Body of pancreas (tissue), 4 donors: ENCODE measurements at regions not wholly inside any gene's neighbourhood (a gene's known extent, or its start where the extent isn't known, plus 50 kb on each side); places are given as distances from the start of the nearest gene placed in this dataset.
"Not testable (repeated sequence)": the region's sequence is repeated elsewhere in the genome, so short reads cannot be mapped to it uniquely, and the experiment has no call there.

Experiments used
- ATAC-seq: fragments of 150-250 bp; one replicate; pipeline ENCODE4 v1.9.1; 2016
- DNase-seq, 4 donors: peaks; one replicate each; pipeline ENCODE4 v3.0.0-alpha.2; 2019
- H3K27ac ChIP-seq, 4 donors: fragments of 200-600 bp; sonication (generic); 1 replicate in 3 of 4; 2 replicates in 1 of 4; pipeline versions ENCODE4 v1.5.1 to v1.6.1; 2016 to 2019; ENCODE audit warnings: mild to moderate bottlenecking in 1 of 4, mixed read lengths in 1 of 4, moderate library complexity in 1 of 4
- H3K27me3 ChIP-seq, 2 donors: fragments of 200-600 bp; sonication (generic); one replicate each; pipeline ENCODE4 v1.6.0; 2016; ENCODE audit warnings: mild to moderate bottlenecking in 1 of 2
- H3K36me3 ChIP-seq, 2 donors: fragments of 200-600 bp; sonication (generic); replicated peaks in 1 of 2; 2 replicates each; pipeline ENCODE4 v1.5.1; 2016; ENCODE audit warnings: low read depth in 2 of 2; ENCODE audit not compliant: insufficient read depth in 1 of 2
- H3K4me1 ChIP-seq: fragments of 200-600 bp; sonication (generic); one replicate; pipeline ENCODE4 v1.6.0; 2016
- H3K4me3 ChIP-seq, 2 donors: fragments of 200-600 bp; sonication (generic); 1 replicate in 1 of 2; 2 replicates in 1 of 2; pipeline ENCODE4 v1.5.1; 2016 to 2019
- H3K9me3 ChIP-seq, 3 donors: fragments of 200-600 bp; sonication (generic); 1 replicate in 2 of 3; 2 replicates in 1 of 3; pipeline ENCODE4 v1.5.1; 2016
- POLR2A ChIP-seq, 3 donors: fragments of 450-650 bp; IDR thresholded peaks; one replicate each; pipeline ENCODE4 v1.6.1; 2016; ENCODE audit warnings: antibody characterized with exemption in 3 of 3, mild to moderate bottlenecking in 2 of 3
- whole genome bisulfite sequencing, 2 donors: methylation state at CpG; one replicate each; pipeline ENCODE4 v1.1.5; 2017; 5-methylcytosine and 5-hydroxymethylcytosine counted together
- intact Hi-C: fragments of 100-400 bp; cut with DNase I; formaldehyde crosslinking; loops from one replicate; pipeline ENCODE4 v1.15.1; 2023
- TF ChIP-seq, protein P1 (sequence below), 7 experiments: fragments of 450-650 bp in 4 of 7; fragments of 200-600 bp in 3 of 7; sonication (generic) in 3 of 7; IDR thresholded peaks; one replicate each; pipeline ENCODE4 v1.5.1; 2016 to 2019; ENCODE audit warnings: antibody characterized with exemption in 7 of 7

GRCh38 chr4:126182336-126182735 is 867.6 kb downstream of the FAT4 start:
- TF ChIP-seq, protein P1, sequence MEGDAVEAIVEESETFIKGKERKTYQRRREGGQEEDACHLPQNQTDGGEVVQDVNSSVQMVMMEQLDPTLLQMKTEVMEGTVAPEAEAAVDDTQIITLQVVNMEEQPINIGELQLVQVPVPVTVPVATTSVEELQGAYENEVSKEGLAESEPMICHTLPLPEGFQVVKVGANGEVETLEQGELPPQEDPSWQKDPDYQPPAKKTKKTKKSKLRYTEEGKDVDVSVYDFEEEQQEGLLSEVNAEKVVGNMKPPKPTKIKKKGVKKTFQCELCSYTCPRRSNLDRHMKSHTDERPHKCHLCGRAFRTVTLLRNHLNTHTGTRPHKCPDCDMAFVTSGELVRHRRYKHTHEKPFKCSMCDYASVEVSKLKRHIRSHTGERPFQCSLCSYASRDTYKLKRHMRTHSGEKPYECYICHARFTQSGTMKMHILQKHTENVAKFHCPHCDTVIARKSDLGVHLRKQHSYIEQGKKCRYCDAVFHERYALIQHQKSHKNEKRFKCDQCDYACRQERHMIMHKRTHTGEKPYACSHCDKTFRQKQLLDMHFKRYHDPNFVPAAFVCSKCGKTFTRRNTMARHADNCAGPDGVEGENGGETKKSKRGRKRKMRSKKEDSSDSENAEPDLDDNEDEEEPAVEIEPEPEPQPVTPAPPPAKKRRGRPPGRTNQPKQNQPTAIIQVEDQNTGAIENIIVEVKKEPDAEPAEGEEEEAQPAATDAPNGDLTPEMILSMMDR (IDR thresholded peaks at IDR 0.05) = no peak
- no peak for TF ChIP-seq POLR2A (IDR thresholded peaks at IDR 0.05)
- H3K4me3 ChIP-seq = no peak overlapping the region
- no peaks in the 10 kb centered on the region for H3K27me3 ChIP-seq
- intact Hi-C loops = no loop called here
- H3K9me3 ChIP-seq = no peaks in the 10 kb centered on the region
- DNase-seq (no peak), ATAC-seq (no peak)
- 61 to 73% methylated on average over 1 of the region's 1 CpG for WGBS, 2 donors
- H3K4me1 ChIP-seq = no peaks in the 10 kb centered on the region
- H3K27ac ChIP-seq = no peak overlapping the region
- H3K36me3 ChIP-seq = no peaks in the 10 kb centered on the region

DNA sequence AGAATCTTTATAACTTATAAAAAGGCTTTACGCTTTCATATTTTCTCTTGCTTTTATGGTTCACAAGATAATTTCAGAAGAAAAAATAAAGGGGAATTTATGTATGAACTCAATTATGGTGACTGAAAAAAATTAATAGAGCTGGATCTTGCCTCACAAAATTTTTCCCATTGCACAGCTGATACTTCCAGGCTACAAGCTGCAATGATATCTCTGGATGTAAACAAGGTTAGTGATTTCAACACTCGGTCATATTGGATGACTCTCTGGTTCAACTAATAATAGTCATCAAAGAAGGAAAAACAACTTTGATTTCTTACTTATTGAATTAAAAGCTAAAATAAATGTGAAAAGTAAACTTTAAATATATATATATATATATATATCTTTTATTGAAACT is 868.0 kb downstream of the FAT4 start:
- intact Hi-C loops = no loop called here
- no peak overlapping the region for H3K27ac ChIP-seq
- WGBS, 2 donors = 51 to 59% methylated on average over 2 of the region's 2 CpGs

DNA sequence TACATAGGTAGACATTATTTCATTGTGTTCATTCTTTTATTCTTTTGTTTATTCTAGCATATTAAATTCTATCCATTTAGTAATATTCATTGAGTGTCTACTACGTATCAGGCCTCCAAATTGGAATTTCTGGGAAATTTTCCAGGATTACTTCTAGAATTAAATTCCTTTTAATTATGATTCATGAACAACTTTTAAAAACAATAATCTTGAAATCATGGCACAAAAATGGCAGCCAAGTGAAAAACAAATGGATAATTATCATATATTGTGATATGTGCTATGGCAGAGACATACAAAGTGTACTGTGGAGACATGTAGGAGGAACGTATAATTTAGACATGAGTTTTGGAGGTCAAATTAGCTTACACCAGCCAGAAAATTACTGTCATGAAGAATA is 868.5 kb downstream of the FAT4 start:
- no peak for DNase-seq
- no peaks in the 10 kb centered on the region for H3K9me3 ChIP-seq
- H3K4me1 ChIP-seq = no peaks in the 10 kb centered on the region
- H3K27me3 ChIP-seq = no peaks in the 10 kb centered on the region
- no peak overlapping the region for H3K4me3 ChIP-seq
- WGBS, 2 donors = 52 to 57% methylated on average over 2 of the region's 2 CpGs
- no peaks in the 10 kb centered on the region for H3K36me3 ChIP-seq
- intact Hi-C loops = no loop called here
- no peak overlapping the region for H3K27ac ChIP-seq
- TF ChIP-seq POLR2A (IDR thresholded peaks at IDR 0.05) = no peak
- no peak for ATAC-seq

More for the DNA sequence above, 868.0 kb downstream of the FAT4 start:
- TF ChIP-seq POLR2A (IDR thresholded peaks at IDR 0.05) = no peak
- TF ChIP-seq, protein P1 (IDR thresholded peaks at IDR 0.05) = no peak
- H3K9me3 ChIP-seq = no peaks in the 10 kb centered on the region
- H3K4me3 ChIP-seq = no peak overlapping the region
- ATAC-seq = no peak
- no peaks in the 10 kb centered on the region for H3K27me3 ChIP-seq
- no peak for DNase-seq
- no peaks in the 10 kb centered on the region for H3K36me3 ChIP-seq
- no peaks in the 10 kb centered on the region for H3K4me1 ChIP-seq

GRCh38 chr4:126191536-126191935 is 876.8 kb downstream of the FAT4 start:
- TF ChIP-seq, protein P1 (IDR thresholded peaks at IDR 0.05) = no peak
- TF ChIP-seq POLR2A (IDR thresholded peaks at IDR 0.05) = no peak

DNA sequence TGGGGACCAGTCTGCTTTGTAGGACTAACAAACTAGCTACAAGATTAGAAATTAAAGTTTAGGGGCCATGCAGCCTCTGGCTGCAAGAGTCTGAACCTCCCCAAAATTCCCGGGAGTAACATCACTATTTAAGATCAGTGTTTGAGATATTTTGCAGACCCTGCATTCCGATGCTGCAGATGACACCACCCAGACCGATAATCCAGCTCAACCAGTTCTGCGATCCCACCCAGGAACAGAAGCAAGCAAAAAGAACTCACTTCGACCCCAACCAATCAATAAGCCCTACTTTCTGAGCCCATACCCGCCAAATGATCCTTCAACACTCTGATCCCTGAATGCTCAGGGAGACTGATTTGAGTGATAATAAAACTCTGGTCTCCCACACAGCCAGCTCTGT is 877.8 kb downstream of the FAT4 start:
- Histone ChIP-seq H3K27me3 (no peaks in the 10 kb centered on the region), H3K9me3 (no peaks in the 10 kb centered on the region), H3K36me3 (no peaks in the 10 kb centered on the region), H3K4me1 (no peaks in the 10 kb centered on the region), H3K27ac (no peak overlapping the region), H3K4me3 (no peak overlapping the region)
- ATAC-seq = no peak
- intact Hi-C loops = no loop called here
- WGBS, 2 donors = 31 to 32% methylated on average over 6 of the region's 6 CpGs
- TF ChIP-seq, protein P1 (IDR thresholded peaks at IDR 0.05) = no peak
- TF ChIP-seq POLR2A (IDR thresholded peaks at IDR 0.05) = no peak
- DNase-seq = no peak

More at GRCh38 chr4:126191536-126191935, 876.8 kb downstream of the FAT4 start:
- intact Hi-C loops = no loop called here
- Histone ChIP-seq H3K4me3 (no peak overlapping the region), H3K36me3 (no peaks in the 10 kb centered on the region), H3K4me1 (no peaks in the 10 kb centered on the region), H3K27me3 (no peaks in the 10 kb centered on the region), H3K27ac (no peak overlapping the region), H3K9me3 (no peaks in the 10 kb centered on the region)
- DNase-seq = no peak
- no peak for ATAC-seq
- WGBS, 2 donors = 78 to 93% methylated on average over 2 of the region's 2 CpGs

DNA sequence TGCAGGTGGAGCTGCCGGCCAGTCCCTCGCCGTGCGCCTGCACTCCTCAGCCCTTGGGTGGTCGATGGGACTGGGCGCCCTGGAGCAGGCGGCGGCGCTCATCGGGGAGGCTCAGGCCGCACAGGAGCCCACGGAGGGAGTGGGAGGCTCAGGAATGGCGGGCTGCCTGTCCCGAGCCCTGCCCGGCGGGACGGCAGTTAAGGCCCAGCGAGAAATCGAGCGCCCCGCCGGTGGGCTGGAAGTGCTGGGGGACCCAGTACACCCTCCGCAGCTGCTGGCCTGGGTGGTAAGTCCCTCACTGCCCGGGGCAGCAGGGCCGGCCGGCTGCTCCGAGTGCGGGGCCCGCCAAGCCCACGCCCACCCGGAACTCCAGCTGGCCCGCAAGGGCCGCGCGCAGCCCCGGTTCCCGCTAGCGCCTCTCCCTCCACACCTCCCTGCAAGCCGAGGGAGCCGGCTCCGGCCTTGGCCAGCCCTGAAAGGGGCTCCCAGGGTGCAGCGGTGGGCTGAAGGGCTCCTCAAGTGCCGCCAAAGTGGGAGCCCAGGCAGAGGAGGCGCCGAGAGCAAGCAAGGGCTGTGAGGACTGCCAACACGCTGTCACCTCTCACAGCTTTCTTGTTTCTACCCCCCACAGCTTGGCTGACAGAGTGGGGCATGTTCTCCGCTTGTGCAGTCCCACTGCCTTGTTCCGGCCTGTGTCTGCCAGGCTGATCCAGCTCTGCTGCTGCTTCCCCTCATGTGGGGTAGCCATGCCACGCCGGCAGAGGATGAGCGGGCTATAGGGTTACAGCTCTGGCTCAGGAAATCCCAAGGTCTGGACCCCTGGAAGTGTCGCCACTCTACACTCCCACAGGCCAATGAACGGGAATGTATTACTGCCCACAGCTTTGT is 886.7 kb downstream of the FAT4 start:
- H3K27ac ChIP-seq, intact Hi-C loops, H3K4me3 ChIP-seq, ATAC-seq, H3K9me3 ChIP-seq, H3K27me3 ChIP-seq, H3K4me1 ChIP-seq, H3K36me3 ChIP-seq, DNase-seq: not testable (repeated sequence)
- 93 to 95% methylated on average over 12 to 30 of the region's 53 CpGs for WGBS, 2 donors
